Memory B cell (primary cell): ENCODE measurements at regions not wholly inside any gene's neighbourhood (a gene's known extent, or its start where the extent isn't known, plus 50 kb on each side); places are given as distances from the start of the nearest gene placed in this dataset.

ENCODE experiments used
- ATAC-seq: fragments of 150-1000 bp; cut with Tn5 transposase; 2 replicates; pipeline ENCODE4 v1.10.0; 2021; ENCODE audit warnings: low read depth, mild to moderate bottlenecking, moderate library complexity
- DNase-seq, 2 donors: peaks; one replicate each; pipeline ENCODE4 v3.0.0; 2022; ENCODE audit warnings: low spot score in 2 of 2
- H3K27ac Mint-ChIP-seq: one replicate; pipeline ENCODE4 v1.8.0; 2022; ENCODE audit warnings: mild to moderate bottlenecking, moderate library complexity, mixed read lengths
- H3K27me3 Mint-ChIP-seq: one replicate; pipeline ENCODE4 v1.8.0; 2022; ENCODE audit warnings: mixed read lengths
- H3K36me3 Mint-ChIP-seq: one replicate; pipeline ENCODE4 v1.8.0; 2022; ENCODE audit warnings: mild to moderate bottlenecking, mixed read lengths
- H3K4me1 Mint-ChIP-seq: one replicate; pipeline ENCODE4 v1.8.0; 2022; ENCODE audit warnings: mixed read lengths
- H3K4me3 Mint-ChIP-seq: one replicate; pipeline ENCODE4 v1.8.0; 2022; ENCODE audit warnings: mild to moderate bottlenecking, moderate library complexity, mixed read lengths
- H3K9me3 Mint-ChIP-seq: one replicate; pipeline ENCODE4 v1.8.0; 2022; ENCODE audit warnings: mixed read lengths

DNA sequence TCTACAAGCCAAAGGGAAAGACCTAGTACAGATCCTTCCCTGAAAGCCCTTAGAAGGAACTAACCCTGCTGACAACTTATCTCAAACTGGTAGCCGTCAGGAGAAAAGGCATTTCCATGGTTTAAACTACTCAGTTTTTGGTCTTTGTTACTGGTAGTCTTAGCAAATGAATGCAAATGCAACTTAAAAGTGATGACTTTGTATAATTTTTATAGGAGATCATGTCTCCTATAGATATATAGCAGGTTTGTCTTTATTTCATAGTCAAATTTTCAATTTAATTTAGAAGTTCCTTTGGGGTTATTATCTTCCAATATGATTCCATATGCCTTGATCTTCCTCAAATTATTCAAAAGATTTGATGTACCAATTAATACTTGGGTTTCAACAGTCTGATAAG is 1173.0 kb upstream of the CNTN5 start:
- Mint-ChIP-seq H3K27ac (no peak overlapping the region), H3K36me3 (no peaks in the 10 kb centered on the region), H3K4me3 (no peak overlapping the region), H3K27me3 (no peaks in the 10 kb centered on the region), H3K9me3 (peaks cover 1% of the 10 kb centered on the region), H3K4me1 (no peaks in the 10 kb centered on the region)
- DNase-seq (no peak), ATAC-seq (no peak)

- Mint-ChIP-seq H3K4me3 (no peak overlapping the region), H3K27me3 (no peaks in the 10 kb centered on the region), H3K27ac (no peak overlapping the region), H3K9me3 (peaks cover 1% of the 10 kb centered on the region), H3K36me3 (no peaks in the 10 kb centered on the region), H3K4me1 (no peaks in the 10 kb centered on the region)
- DNase-seq (no peak), ATAC-seq (no peak)
These were observed 1170.0 kb upstream of the CNTN5 start for GRCh38 chr11:97850701-97851100.

GRCh38 chr11:97854357-97854756 is 1166.4 kb upstream of the CNTN5 start:
- Mint-ChIP-seq H3K27me3 (no peaks in the 10 kb centered on the region), H3K4me1 (no peaks in the 10 kb centered on the region), H3K27ac (no peak overlapping the region), H3K4me3 (no peak overlapping the region), H3K9me3 (peaks cover 2% of the 10 kb centered on the region), H3K36me3 (no peaks in the 10 kb centered on the region)
- DNase-seq, result no peak
- no peak for ATAC-seq

DNA sequence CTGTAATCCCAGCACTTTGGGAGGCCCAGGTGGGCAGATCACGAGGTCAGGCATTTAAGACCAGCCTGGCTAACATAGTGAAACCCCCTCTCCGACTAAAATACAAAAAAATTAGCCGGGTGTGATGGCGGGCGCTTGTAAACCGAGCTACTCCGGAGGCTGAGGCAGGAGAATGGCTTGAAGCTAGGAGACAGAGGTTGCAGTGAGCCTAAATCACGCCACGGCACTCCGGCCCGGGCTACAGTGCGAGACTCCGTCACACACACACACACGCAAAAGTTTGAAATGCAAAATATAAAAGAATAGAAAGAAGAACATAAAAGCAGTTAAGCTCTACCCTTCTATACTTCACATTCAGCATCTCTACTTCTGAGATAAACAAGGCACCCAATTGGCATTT is 1165.9 kb upstream of the CNTN5 start:
- no peak overlapping the region for H3K4me3 Mint-ChIP-seq

GRCh38 chr11:97856666-97857065 is 1164.1 kb upstream of the CNTN5 start:
- no peaks in the 10 kb centered on the region for H3K36me3 Mint-ChIP-seq

More for the DNA sequence above, 1165.9 kb upstream of the CNTN5 start:
- Mint-ChIP-seq H3K27me3 (no peaks in the 10 kb centered on the region), H3K36me3 (no peaks in the 10 kb centered on the region), H3K4me1 (no peaks in the 10 kb centered on the region), H3K9me3 (peaks cover 2% of the 10 kb centered on the region), H3K27ac (no peak overlapping the region)
- DNase-seq (no peak), ATAC-seq (no peak)

DNA sequence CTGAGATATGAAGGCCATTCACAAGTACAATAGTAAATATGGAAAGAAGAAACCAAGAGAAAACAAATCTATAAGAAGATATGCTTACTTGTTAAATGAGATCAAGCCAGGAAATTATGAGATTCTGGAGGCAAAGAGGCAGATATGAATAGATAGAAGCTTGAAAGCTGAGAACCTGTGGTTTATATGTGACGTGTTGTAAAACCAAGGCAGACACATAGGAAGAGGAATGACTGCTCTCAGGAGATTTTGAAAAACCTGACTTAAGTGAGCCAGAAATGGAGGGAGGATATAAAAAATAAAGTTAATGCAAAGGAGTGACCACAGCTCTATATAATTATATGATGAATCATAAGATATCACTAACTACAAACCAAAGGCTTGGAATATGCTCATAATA is 1160.5 kb upstream of the CNTN5 start:
- DNase-seq (no peak), ATAC-seq (no peak)
- no peaks in the 10 kb centered on the region for H3K4me1 Mint-ChIP-seq
- no peak overlapping the region for H3K4me3 Mint-ChIP-seq
- H3K36me3 Mint-ChIP-seq, result no peaks in the 10 kb centered on the region
- no peak overlapping the region for H3K27ac Mint-ChIP-seq
- no peaks in the 10 kb centered on the region for H3K27me3 Mint-ChIP-seq
- peaks cover 2% of the 10 kb centered on the region for H3K9me3 Mint-ChIP-seq

More at GRCh38 chr11:97856666-97857065, 1164.1 kb upstream of the CNTN5 start:
- H3K9me3 Mint-ChIP-seq, result peaks cover 2% of the 10 kb centered on the region
- no peak for ATAC-seq
- no peaks in the 10 kb centered on the region for H3K27me3 Mint-ChIP-seq
- no peak overlapping the region for H3K4me3 Mint-ChIP-seq
- no peaks in the 10 kb centered on the region for H3K4me1 Mint-ChIP-seq
- no peak for DNase-seq
- no peak overlapping the region for H3K27ac Mint-ChIP-seq

DNA sequence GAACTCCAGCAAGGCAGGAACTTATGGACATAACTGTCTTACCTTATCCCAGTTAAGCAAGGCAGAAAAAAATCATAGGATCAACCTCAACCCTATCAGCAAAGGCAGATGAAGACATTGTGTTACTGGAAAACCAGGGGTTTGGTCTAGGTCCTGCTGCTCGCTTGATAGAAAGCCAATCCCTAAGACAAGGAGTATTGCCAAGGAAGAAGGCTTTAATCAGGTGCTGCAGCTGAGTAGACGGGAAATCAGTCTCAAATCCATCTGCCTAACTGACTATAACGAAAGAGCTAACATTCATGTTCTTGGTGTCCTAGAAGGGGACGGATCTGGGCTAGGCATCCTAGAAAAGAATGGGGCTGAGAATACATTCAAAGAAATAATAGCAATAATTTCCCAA is 1158.7 kb upstream of the CNTN5 start:
- Mint-ChIP-seq H3K27ac (no peak overlapping the region), H3K27me3 (no peaks in the 10 kb centered on the region), H3K4me1 (no peaks in the 10 kb centered on the region), H3K4me3 (no peak overlapping the region), H3K9me3 (no peaks in the 10 kb centered on the region), H3K36me3 (no peaks in the 10 kb centered on the region)
- ATAC-seq, result no peak
- DNase-seq, result no peak

DNA sequence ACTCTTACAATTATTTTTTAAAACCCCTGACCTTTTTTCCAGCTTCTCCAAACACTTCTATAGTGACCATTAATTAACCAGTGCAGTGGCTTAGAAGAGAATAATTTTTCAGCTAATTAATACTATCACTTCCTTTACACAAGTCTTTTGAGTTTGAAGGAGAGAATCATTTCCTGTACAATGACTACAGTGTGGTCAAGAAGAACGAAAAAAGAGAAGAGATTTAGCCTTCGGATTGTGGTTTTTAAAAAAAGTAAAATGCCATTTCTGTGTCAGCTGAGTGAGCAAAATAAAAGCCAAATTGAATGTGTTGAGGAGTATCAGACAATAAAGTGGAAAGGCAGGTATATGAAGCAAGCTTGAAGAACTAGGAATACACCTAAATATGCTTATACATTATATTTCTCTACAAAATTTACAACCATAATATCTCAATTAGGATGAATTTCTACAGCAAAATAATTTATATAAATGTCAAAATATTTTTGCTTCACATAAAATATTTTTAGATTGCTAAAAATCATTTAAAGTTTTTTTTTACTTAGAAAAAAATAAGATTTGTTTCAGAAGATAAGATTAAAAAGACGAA is 1155.2 kb upstream of the CNTN5 start:
- no peak overlapping the region for H3K4me3 Mint-ChIP-seq
- peaks cover 8% of the 10 kb centered on the region for H3K9me3 Mint-ChIP-seq
- H3K27me3 Mint-ChIP-seq, result no peaks in the 10 kb centered on the region
- no peaks in the 10 kb centered on the region for H3K4me1 Mint-ChIP-seq
- no peaks in the 10 kb centered on the region for H3K36me3 Mint-ChIP-seq
- no peak for ATAC-seq
- H3K27ac Mint-ChIP-seq, result no peak overlapping the region
- no peak for DNase-seq

DNA sequence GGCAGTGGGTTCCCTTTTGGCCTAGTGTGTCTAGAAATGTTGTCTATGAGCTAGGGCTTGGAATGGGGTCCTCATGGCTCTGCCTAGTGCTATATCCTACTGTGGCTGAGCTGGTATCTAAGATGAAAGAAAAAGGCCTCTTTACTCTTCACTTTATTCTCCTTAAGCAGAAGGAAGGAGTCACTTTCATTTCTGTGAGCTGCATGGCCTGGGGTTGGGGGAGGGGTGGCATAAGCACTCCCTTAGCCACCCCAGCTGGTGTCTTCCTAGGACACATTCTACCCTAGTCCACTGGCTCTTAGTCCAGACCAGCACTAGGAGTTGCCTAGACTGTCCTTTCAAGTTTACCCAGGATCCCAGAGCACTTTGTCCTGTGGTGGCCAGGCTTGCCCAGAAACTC is 1148.9 kb upstream of the CNTN5 start:
- DNase-seq (no peak), ATAC-seq (no peak)
- Mint-ChIP-seq H3K9me3 (peaks cover 9% of the 10 kb centered on the region), H3K4me3 (no peak overlapping the region), H3K4me1 (no peaks in the 10 kb centered on the region), H3K27me3 (no peaks in the 10 kb centered on the region), H3K27ac (no peak overlapping the region), H3K36me3 (no peaks in the 10 kb centered on the region)

GRCh38 chr11:97880209-97880608 is 1140.5 kb upstream of the CNTN5 start:
- H3K27ac Mint-ChIP-seq, result no peak overlapping the region
- H3K36me3 Mint-ChIP-seq, result no peaks in the 10 kb centered on the region
- no peaks in the 10 kb centered on the region for H3K4me1 Mint-ChIP-seq
- no peaks in the 10 kb centered on the region for H3K27me3 Mint-ChIP-seq
- ATAC-seq, result no peak
- DNase-seq, result no peak
- H3K9me3 Mint-ChIP-seq, result no peaks in the 10 kb centered on the region
- H3K4me3 Mint-ChIP-seq, result no peak overlapping the region

GRCh38 chr11:97883086-97883485 is 1137.7 kb upstream of the CNTN5 start:
- Mint-ChIP-seq H3K36me3 (no peaks in the 10 kb centered on the region), H3K4me1 (no peaks in the 10 kb centered on the region), H3K27ac (no peak overlapping the region), H3K27me3 (no peaks in the 10 kb centered on the region), H3K9me3 (peaks cover 2% of the 10 kb centered on the region), H3K4me3 (no peak overlapping the region)
- DNase-seq (no peak), ATAC-seq (no peak)

GRCh38 chr11:97888641-97889040 is 1132.1 kb upstream of the CNTN5 start:
- Mint-ChIP-seq H3K27me3 (no peaks in the 10 kb centered on the region), H3K4me3 (no peak overlapping the region), H3K4me1 (no peaks in the 10 kb centered on the region), H3K36me3 (no peaks in the 10 kb centered on the region), H3K9me3 (peaks cover 7% of the 10 kb centered on the region), H3K27ac (no peak overlapping the region)
- ATAC-seq (no peak), DNase-seq (no peak)

DNA sequence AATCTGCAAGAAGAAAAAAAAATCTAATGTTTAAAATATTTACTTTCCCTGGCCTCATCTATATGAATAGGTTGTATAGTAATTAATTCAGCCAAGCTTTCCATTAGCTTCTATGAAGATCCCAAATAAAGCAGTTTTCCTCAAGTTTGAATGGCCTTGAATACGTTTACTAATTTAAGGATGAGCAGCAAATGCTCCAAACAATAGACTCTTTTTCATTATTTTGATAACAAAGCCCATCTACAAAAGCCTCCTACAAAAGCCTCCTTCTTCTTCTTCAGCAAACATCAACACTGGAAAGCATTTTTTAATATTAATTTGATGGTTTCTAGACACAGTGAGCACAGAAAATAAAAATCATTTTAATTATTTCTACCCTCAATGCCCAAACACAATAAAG is 1130.3 kb upstream of the CNTN5 start:
- Mint-ChIP-seq H3K36me3 (no peaks in the 10 kb centered on the region), H3K27ac (no peak overlapping the region), H3K4me3 (no peak overlapping the region), H3K4me1 (no peaks in the 10 kb centered on the region), H3K9me3 (peaks cover 7% of the 10 kb centered on the region), H3K27me3 (no peaks in the 10 kb centered on the region)
- no peak for ATAC-seq
- DNase-seq, result no peak

DNA sequence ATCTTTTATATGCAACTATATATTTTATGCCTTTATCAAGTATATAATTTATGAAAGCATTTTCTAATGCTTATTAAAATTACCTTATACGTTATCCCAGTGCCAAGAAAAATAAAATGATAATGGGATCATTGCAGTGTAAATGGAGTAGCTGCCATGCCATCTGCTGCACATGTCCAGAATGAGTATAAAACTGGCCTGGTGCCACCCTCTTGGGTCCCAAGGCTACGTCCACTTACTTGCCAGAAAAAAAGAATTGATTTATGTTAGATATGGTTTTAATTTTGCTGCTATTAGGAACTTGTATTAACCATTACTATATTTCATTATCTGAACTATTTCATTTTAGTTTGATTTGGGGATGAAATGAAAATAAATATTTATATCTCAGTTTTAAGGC is 1127.1 kb upstream of the CNTN5 start:
- DNase-seq (no peak), ATAC-seq (no peak)
- Mint-ChIP-seq H3K4me1 (no peaks in the 10 kb centered on the region), H3K4me3 (no peak overlapping the region), H3K36me3 (no peaks in the 10 kb centered on the region), H3K27me3 (no peaks in the 10 kb centered on the region), H3K9me3 (peaks cover 6% of the 10 kb centered on the region), H3K27ac (no peak overlapping the region)

DNA sequence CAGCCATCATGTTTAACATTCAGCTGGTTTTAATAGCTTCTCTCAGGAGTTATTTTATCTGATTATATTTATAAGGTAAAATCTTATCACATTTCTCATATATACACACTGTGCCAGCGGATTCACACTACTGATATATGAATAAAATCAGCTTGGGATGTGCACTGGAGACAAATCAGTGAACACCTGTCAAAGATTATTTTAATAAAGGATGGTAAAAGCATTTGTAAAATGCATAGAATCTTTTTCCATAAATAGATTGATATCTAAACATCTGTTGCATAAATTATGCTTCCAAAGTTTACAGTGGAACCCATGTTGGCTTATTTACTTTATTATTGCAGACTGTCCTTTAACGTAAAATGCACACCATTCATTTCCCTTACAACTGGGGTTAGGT is 1125.8 kb upstream of the CNTN5 start:
- no peak for DNase-seq
- Mint-ChIP-seq H3K27me3 (no peaks in the 10 kb centered on the region), H3K27ac (no peak overlapping the region), H3K4me1 (no peaks in the 10 kb centered on the region), H3K4me3 (no peak overlapping the region), H3K36me3 (no peaks in the 10 kb centered on the region), H3K9me3 (peaks cover 6% of the 10 kb centered on the region)
- ATAC-seq, result no peak
